IPS-NIHi7 (cell line): ENCODE measurements at regions not wholly inside any gene's neighbourhood (a gene's known extent, or its start where the extent isn't known, plus 50 kb on each side); places are given as distances from the start of the nearest gene placed in this dataset.
"Not testable (repeated sequence)": the region's sequence is repeated elsewhere in the genome, so short reads cannot be mapped to it uniquely, and the experiment has no call there.

Experiments
- DNase-seq: peaks from one replicate; pipeline ENCODE4 v3.0.0; 2012; ENCODE audit warnings: mixed read lengths; ENCODE audit errors: extremely low spot score

- DNase-seq = peak; percentile 61
Measured at GRCh38 chr7:3162289-3162688, 118.6 kb upstream of the CARD11 start.

- DNase-seq = not testable (repeated sequence)
Measured at GRCh38 chr7:3162798-3163197, 119.1 kb upstream of the CARD11 start.

GRCh38 chr7:3164380-3164792, 120.7 kb upstream of the CARD11 start:
- no peak for DNase-seq

GRCh38 chr7:3165681-3166580, 122.3 kb upstream of the CARD11 start:
- no peak for DNase-seq

- no peak for DNase-seq
Measured at GRCh38 chr7:3167551-3167950, 123.9 kb upstream of the CARD11 start.

GRCh38 chr7:3168370-3168769, 124.7 kb upstream of the CARD11 start:
- no peak for DNase-seq

GRCh38 chr7:3168869-3169268, 125.2 kb upstream of the CARD11 start:
- DNase-seq = no peak

- DNase-seq = no peak
Measured at GRCh38 chr7:3172768-3173280, 128.2 kb upstream of the SDK1 start.

GRCh38 chr7:3174515-3175284, 126.4 kb upstream of the SDK1 start:
- no peak for DNase-seq

- DNase-seq = no peak
Measured at GRCh38 chr7:3175285-3175902, 125.7 kb upstream of the SDK1 start.

GRCh38 chr7:3176112-3177000, 124.7 kb upstream of the SDK1 start:
- DNase-seq = no peak

- no peak for DNase-seq
Measured at GRCh38 chr7:3177271-3177670, 123.8 kb upstream of the SDK1 start.

GRCh38 chr7:3179456-3179855, 121.6 kb upstream of the SDK1 start:
- no peak for DNase-seq

GRCh38 chr7:3180604-3181003, 120.4 kb upstream of the SDK1 start:
- no peak for DNase-seq

- not testable (repeated sequence) for DNase-seq
Measured at GRCh38 chr7:3182055-3182454, 119.0 kb upstream of the SDK1 start.

GRCh38 chr7:3187444-3188040, 113.5 kb upstream of the SDK1 start:
- no peak for DNase-seq

- DNase-seq = no peak
Measured at GRCh38 chr7:3188946-3189345, 112.1 kb upstream of the SDK1 start.

- no peak for DNase-seq
Measured at GRCh38 chr7:3191548-3191947, 109.5 kb upstream of the SDK1 start.

- DNase-seq = no peak
Measured at GRCh38 chr7:3192669-3193068, 108.4 kb upstream of the SDK1 start.

- no peak for DNase-seq
Measured at GRCh38 chr7:3193379-3194120, 107.5 kb upstream of the SDK1 start.
